DMS153 treated with DMSO at 0.1 percent for 48 hours (cell line): ENCODE measurements at regions not wholly inside any gene's neighbourhood (a gene's known extent, or its start where the extent isn't known, plus 50 kb on each side); places are given as distances from the start of the nearest gene placed in this dataset.
"Not testable (repeated sequence)": the region's sequence is repeated elsewhere in the genome, so short reads cannot be mapped to it uniquely, and the experiment has no call there.

Source experiments
- DNase-seq: peaks from one replicate; lab custom pipeline; 2025; ENCODE audit not compliant: unreplicated experiment; lab: John Stamatoyannopoulos, UW

GRCh38 chr13:44815623-44816022 lies 173.6 kb downstream of the NUFIP1 start:
- DNase-seq, result no peak

- DNase-seq, result no peak
Measured at GRCh38 chr13:44814836-44815235, 174.4 kb downstream of the NUFIP1 start.

GRCh38 chr13:44814161-44814560 lies 175.1 kb downstream of the NUFIP1 start:
- DNase-seq, result no peak

- DNase-seq, result no peak
Measured at GRCh38 chr13:44812818-44813217, 176.5 kb downstream of the NUFIP1 start.

GRCh38 chr13:44810061-44810840 lies 179.0 kb downstream of the NUFIP1 start:
- peak; percentile 40 for DNase-seq

- DNase-seq, result no peak
Measured at GRCh38 chr13:44809190-44809589, 180.1 kb downstream of the NUFIP1 start.

- no peak for DNase-seq
Measured at GRCh38 chr13:44808185-44808584, 181.1 kb downstream of the NUFIP1 start.

GRCh38 chr13:44807449-44808034 lies 181.7 kb downstream of the NUFIP1 start:
- no peak for DNase-seq

GRCh38 chr13:44806826-44807225 lies 182.4 kb downstream of the NUFIP1 start:
- DNase-seq, result no peak

- DNase-seq, result no peak
Measured at GRCh38 chr13:44805585-44805984, 183.7 kb downstream of the NUFIP1 start.

GRCh38 chr13:44803390-44803789 lies 185.9 kb downstream of the NUFIP1 start:
- no peak for DNase-seq

- DNase-seq, result no peak
Measured at GRCh38 chr13:44802491-44802890, 186.8 kb downstream of the NUFIP1 start.

- DNase-seq, result no peak
Measured at GRCh38 chr13:44801990-44802389, 187.3 kb downstream of the NUFIP1 start.

- DNase-seq, result no peak
Measured at GRCh38 chr13:44800626-44801025, 188.6 kb downstream of the NUFIP1 start.

- DNase-seq, result no peak
Measured at GRCh38 chr13:44797685-44798084, 191.6 kb downstream of the NUFIP1 start.

- no peak for DNase-seq
Measured at GRCh38 chr13:44796597-44797490, 192.4 kb downstream of the NUFIP1 start.

- not testable (repeated sequence) for DNase-seq
Measured at GRCh38 chr13:44796039-44796438, 193.2 kb downstream of the NUFIP1 start.

- no peak for DNase-seq
Measured at GRCh38 chr13:44795176-44795575, 194.1 kb downstream of the NUFIP1 start.

GRCh38 chr13:44792096-44792495 lies 197.2 kb downstream of the NUFIP1 start:
- no peak for DNase-seq

GRCh38 chr13:44790289-44790688 lies 199.0 kb downstream of the NUFIP1 start:
- no peak for DNase-seq

- no peak for DNase-seq
Measured at GRCh38 chr13:44787617-44788016, 201.7 kb downstream of the NUFIP1 start.

- no peak for DNase-seq
Measured at GRCh38 chr13:44786756-44787155, 202.5 kb downstream of the NUFIP1 start.
